HG03442 (cell line): ENCODE measurements at regions not wholly inside any gene's neighbourhood (a gene's known extent, or its start where the extent isn't known, plus 50 kb on each side); places are given as distances from the start of the nearest gene placed in this dataset.
"Not testable (repeated sequence)": the region's sequence is repeated elsewhere in the genome, so short reads cannot be mapped to it uniquely, and the experiment has no call there.

Experiments
- ATAC-seq: cut with Tn5 transposase; IDR thresholded peaks from one replicate; pipeline ENCODE4 v1.9.1; 2021; ENCODE audit warnings: mild to moderate bottlenecking, moderate library complexity; ENCODE audit not compliant: unreplicated experiment

GRCh38 chr6:99668036-99668705 lies 61.5 kb downstream of the PRDM13 start:
- no peak for ATAC-seq

- no peak for ATAC-seq
These were observed 83.5 kb downstream of the PRDM13 start for GRCh38 chr6:99689916-99690685.

GRCh38 chr6:99702287-99702686 lies 95.7 kb downstream of the PRDM13 start:
- ATAC-seq: not testable (repeated sequence)

GRCh38 chr6:99709062-99709461 lies 102.4 kb downstream of the PRDM13 start:
- no peak for ATAC-seq

- no peak for ATAC-seq
These were observed 104.7 kb downstream of the PRDM13 start for GRCh38 chr6:99711302-99711701.

- ATAC-seq: no peak
These were observed 105.3 kb downstream of the PRDM13 start for GRCh38 chr6:99711925-99712324.

GRCh38 chr6:99712519-99712918 lies 105.9 kb downstream of the PRDM13 start:
- ATAC-seq: no peak

- not testable (repeated sequence) for ATAC-seq
These were observed 115.4 kb downstream of the PRDM13 start for GRCh38 chr6:99722043-99722442.

- not testable (repeated sequence) for ATAC-seq
These were observed 123.6 kb downstream of the PRDM13 start for GRCh38 chr6:99730237-99730636.

GRCh38 chr6:99736302-99736701 lies 129.7 kb downstream of the PRDM13 start:
- peak; percentile 63 for ATAC-seq

GRCh38 chr6:99739526-99739925 lies 132.9 kb downstream of the PRDM13 start:
- no peak for ATAC-seq

GRCh38 chr6:99741092-99741491 lies 134.5 kb downstream of the PRDM13 start:
- ATAC-seq: no peak

GRCh38 chr6:99743647-99744046 lies 137.0 kb downstream of the PRDM13 start:
- ATAC-seq: no peak

- no peak for ATAC-seq
These were observed 139.0 kb downstream of the PRDM13 start for GRCh38 chr6:99745651-99746050.

- peak; percentile 95 for ATAC-seq
These were observed 139.7 kb downstream of the PRDM13 start for GRCh38 chr6:99746261-99746895.

- ATAC-seq: no peak
These were observed 155.1 kb downstream of the PRDM13 start for GRCh38 chr6:99761711-99762110.

GRCh38 chr6:99768166-99768565 lies 161.5 kb downstream of the PRDM13 start:
- no peak for ATAC-seq

GRCh38 chr6:99779631-99780555 lies 173.3 kb downstream of the PRDM13 start:
- ATAC-seq: no peak

GRCh38 chr6:99780556-99780885 lies 173.9 kb downstream of the PRDM13 start:
- ATAC-seq: no peak

GRCh38 chr6:99789767-99790166 lies 183.1 kb downstream of the PRDM13 start:
- no peak for ATAC-seq

GRCh38 chr6:99790679-99791078 lies 184.0 kb downstream of the PRDM13 start:
- no peak for ATAC-seq
